Urothelium cell line (cell line): ENCODE measurements at regions not wholly inside any gene's neighbourhood (a gene's known extent, or its start where the extent isn't known, plus 50 kb on each side); places are given as distances from the start of the nearest gene placed in this dataset.
"Not testable (repeated sequence)": the region's sequence is repeated elsewhere in the genome, so short reads cannot be mapped to it uniquely, and the experiment has no call there.

Experiments used
- DNase-seq: peaks from one replicate; pipeline ENCODE4 v3.0.0; 2011; ENCODE audit warnings: low spot score, mixed read lengths
- FAIRE-seq: peaks from 2 replicates; lab custom pipeline; 2011; peaks lifted over from hg19 to GRCh38; lab: Jason Lieb, UNC

DNA sequence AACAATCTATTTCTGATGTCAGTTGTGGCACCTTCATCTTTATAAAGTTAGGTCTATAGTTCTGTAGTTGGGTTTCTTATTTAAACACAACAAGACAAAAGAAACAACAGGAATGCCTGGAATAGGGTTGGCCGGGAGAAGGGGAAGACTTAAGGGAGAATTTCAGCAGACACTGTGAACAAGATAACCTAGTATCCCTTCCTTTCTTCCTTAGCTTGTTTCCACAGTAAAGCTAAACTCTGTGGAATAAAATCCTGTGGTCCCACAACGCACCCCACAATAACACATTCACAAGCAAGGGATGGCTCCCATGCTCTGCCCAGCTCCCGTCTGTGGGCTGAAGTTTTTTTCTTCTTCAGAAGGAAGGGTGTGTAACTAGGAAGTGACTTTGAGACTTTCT is 124.9 kb upstream of the SMARCA2 start:
- FAIRE-seq (no peak), DNase-seq (no peak)

DNA sequence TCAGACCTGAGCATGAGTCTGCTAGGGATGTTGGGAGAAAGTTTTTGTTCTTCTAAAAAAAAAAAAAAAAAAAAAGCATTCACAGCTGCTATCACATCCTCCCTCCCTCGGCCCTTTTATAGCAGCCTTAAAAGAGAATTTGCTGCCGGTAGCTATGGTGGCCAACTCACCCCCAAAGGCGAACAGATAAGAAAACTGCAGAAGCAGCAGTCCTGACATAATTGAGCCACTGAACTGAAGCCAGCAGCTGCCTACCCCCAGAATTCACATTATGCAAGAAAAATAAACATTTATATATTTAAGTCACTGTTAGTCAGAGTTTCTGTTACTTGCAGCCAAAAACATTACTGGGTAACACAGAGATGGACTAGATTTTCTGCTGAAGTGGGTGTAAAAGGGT is 124.3 kb upstream of the SMARCA2 start:
- FAIRE-seq (no peak), DNase-seq (no peak)

DNA sequence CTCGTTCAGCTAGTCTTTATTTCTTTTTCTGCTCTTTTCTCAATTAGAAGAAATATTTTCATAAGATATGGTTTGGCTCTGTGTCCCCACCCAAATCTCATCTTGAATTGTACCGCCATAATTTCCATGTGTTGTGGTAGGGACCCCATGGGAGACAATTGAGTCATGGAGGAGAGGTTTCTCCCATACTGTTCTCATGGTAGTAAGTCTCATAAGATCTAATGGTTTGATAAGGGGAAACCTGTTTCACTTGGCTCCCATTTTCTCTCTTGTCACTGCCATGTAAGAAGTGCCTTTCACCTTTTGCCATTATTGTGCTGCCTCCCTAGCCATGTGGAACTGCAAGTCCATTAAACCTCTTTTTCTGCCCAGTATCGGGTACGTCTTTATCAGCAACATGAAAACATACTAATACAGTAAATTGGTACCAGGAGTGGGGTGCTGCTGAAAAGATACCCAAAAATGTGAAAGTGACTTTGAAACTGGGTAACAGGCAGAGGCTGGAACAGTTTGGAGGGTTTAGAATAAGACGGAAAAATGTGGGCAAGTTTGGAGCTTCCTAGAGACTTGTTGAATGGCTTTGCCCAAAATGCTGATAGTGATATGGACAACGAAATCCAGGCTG is 112.0 kb upstream of the SMARCA2 start:
- not testable (repeated sequence) for DNase-seq, FAIRE-seq

DNA sequence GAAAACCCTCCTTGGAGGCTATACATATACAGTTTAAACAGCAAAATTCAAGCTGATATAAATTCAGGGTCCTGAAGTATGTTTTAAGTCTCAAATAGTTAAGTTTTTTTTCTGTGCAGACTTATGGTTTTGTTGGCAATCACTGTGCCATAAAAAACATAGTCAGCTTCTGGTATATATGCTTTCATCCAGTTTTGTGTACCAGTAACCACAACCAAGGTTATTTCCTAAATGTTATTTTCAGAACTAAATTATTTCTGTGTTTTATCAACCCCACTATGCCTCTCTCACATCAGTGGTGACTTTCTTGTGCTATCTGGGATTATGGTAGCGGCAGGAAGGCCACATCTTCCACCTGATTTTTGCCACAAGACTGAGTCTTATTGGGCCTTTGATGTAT is 107.7 kb upstream of the SMARCA2 start:
- FAIRE-seq, result no peak
- no peak for DNase-seq

GRCh38 chr9:1909322-1909721 is 105.8 kb upstream of the SMARCA2 start:
- FAIRE-seq (no peak), DNase-seq (no peak)

DNA sequence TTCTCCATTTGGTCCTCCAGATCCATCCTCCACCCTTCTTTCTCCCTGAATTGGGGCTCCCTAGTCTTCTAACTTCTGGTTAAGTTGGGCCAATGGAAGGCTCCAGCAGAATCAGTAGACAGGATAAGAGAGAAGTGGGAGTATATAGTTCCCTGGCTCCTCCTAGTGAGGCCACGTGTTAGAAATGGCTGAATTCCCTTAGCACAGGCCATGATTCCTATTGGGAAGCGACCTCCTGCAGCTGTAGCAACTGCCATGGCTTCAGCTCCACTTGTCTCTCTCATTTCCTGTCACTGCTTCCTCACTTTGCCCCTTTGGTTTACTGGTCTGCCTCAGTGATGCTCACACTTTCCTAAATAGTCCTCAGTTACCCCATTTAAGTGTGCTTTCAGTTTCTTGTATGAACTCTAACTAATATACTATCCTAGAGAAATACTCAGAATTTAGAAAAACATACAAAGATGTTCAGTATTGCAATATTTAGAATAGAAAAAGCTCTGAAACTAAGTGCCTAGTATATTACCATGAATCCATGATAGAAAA is 104.8 kb upstream of the SMARCA2 start:
- DNase-seq, result no peak
- no peak for FAIRE-seq

DNA sequence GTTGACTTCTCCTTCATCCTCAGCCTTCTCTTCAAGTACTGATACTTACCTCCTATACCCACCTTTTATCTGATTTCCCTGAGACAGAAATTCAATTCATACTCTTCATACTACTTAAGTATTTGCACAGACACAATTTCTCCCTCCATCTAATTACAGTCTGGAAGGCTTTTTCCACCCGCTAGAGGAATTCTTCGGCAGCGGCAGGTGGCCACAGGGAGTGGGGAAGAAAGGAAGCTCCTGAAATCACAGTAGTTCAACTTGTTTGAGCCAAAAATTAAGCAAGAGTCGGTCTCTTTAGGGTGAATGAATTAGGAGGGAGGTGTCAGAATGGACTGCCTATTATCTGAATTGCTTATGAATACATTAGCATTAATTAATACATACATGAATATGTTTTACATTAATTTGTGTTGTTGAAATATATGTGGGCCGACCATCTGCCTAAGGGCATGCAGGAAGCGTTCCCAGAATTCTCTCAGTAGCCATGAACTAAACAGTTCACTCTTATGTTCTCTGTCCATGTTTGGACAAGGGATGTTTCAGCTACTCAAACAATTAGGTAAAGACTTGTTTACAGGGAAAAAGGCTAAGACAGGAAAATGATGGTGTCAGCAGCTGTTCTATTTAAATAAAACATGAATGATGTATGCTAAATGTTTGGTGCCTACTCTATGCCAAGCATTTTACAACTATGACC is 101.4 kb upstream of the SMARCA2 start:
- no peak for DNase-seq
- FAIRE-seq, result no peak

- FAIRE-seq (no peak), DNase-seq (no peak)
These were observed 99.1 kb upstream of the SMARCA2 start for GRCh38 chr9:1916095-1916494.

DNA sequence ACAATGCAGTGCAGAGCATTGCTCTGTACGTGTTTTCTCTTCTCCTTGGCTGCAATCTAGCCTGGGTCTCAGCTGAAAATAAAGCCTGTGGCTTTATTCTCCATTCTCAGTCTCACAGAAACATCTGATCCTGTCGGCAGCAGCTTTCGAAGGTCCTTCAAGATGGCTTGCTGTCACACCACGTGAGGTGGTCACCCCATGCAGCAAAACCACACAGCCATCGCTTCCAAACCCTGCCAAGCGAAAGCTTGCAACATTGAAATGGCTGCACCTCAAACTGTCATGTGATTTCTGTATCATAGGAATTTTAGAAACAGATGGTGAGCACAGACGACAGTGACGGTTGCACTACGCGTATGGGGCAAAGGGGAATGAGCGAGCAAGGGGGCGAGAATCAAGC is 98.5 kb upstream of the SMARCA2 start:
- DNase-seq (no peak), FAIRE-seq (no peak)

GRCh38 chr9:1917396-1917935 is 97.7 kb upstream of the SMARCA2 start:
- FAIRE-seq, result no peak

GRCh38 chr9:1918108-1918507 is 97.0 kb upstream of the SMARCA2 start:
- FAIRE-seq, result no peak
- DNase-seq, result no peak

More at GRCh38 chr9:1917396-1917935, 97.7 kb upstream of the SMARCA2 start:
- no peak for DNase-seq

- FAIRE-seq (no peak), DNase-seq (no peak)
These were observed 96.5 kb upstream of the SMARCA2 start for GRCh38 chr9:1918622-1919021.

DNA sequence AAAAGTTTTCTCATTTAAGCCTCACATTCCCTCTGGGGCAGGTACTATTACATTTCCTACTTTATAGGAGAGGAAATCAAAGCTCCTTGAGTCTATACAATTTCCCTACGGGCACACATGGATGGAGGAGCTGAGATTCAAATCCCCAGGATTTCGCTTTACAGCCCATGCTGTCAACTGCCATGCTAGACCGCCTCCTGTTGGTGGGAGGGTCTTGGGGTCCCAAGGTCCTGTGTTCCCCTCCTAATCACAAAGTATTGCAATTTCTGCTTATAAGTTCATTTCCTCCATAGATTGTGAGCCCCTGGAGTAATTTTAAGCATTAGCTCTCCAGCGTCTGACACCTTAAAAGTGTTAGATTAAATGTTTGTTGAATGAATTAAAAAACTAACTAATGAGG is 95.9 kb upstream of the SMARCA2 start:
- DNase-seq (no peak), FAIRE-seq (no peak)

GRCh38 chr9:1920386-1920785 is 94.8 kb upstream of the SMARCA2 start:
- no peak for DNase-seq
- no peak for FAIRE-seq

GRCh38 chr9:1922026-1922425 is 93.1 kb upstream of the SMARCA2 start:
- DNase-seq (no peak), FAIRE-seq (no peak)

DNA sequence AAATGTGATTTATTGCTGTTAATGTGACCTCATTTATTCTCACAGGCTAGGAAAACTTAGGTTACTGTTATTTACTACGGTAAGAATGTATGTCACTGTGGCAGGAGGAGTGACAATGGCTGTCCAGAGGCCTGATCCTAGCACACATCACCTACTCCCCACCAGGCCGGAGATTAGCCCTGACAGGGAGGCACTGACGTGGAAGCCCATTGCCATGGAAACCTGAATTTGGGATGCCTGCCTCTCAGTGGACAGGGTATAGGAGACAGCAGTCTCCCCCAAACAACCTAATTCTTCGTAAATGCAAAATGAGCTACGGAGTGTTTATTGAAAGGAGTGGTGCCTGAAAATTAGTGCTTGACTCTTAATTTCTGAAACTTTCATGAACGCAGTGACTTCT is 87.6 kb upstream of the SMARCA2 start:
- DNase-seq (no peak), FAIRE-seq (no peak)

- FAIRE-seq, result no peak
- no peak for DNase-seq
These were observed 86.0 kb upstream of the SMARCA2 start for GRCh38 chr9:1929134-1929533.

DNA sequence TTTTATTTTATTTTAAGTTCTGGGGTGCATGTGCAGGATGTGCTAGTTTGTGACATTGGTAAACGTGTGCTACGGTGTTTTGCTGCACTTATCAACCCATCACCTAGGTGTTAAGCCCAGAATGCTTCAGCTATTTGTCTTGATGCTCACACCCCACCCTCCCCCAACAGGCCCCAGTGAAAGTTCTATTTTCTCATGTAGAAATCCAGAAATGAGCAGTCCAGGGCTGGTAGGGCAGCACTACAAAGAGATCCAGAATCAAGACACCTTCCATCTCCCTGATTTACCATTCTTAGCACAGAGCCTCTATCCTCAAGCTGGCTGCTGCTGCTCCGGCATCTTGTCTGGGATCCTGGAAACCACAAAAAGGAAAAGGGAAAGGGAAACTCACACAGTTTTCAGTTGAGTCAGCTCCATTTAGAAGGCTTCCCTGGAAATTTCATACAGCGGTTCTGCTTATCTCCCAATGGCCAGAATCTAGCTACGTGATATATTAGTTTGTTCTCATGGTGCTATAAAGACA is 85.4 kb upstream of the SMARCA2 start:
- FAIRE-seq (no peak), DNase-seq (no peak)

DNA sequence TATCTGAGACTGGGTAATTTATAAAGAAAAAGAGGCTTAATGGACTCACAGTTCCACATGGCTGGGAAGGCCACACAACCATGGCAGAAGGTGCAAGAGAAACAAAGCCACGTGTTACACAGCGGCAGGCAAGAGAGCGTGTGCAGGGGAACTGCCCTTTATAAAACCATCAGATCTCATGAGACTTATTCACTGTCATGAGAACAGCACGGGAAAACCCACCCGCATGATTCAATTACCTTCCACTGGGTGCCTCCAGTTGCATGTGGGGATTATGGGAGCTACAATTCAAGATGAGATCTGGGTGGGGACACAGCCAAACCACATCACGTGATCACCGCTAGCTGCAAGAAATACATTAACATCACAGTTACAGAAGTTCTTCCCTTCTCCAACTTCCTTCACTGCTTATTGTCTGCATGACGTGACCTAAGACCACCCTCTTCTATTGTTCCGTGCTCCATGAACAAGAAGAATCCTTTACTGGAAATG is 84.9 kb upstream of the SMARCA2 start:
- FAIRE-seq, DNase-seq: not testable (repeated sequence)

GRCh38 chr9:1938135-1938534 is 77.0 kb upstream of the SMARCA2 start:
- no peak for FAIRE-seq
- DNase-seq, result no peak

GRCh38 chr9:1938675-1939170 is 76.4 kb upstream of the SMARCA2 start:
- FAIRE-seq, result no peak
- no peak for DNase-seq

DNA sequence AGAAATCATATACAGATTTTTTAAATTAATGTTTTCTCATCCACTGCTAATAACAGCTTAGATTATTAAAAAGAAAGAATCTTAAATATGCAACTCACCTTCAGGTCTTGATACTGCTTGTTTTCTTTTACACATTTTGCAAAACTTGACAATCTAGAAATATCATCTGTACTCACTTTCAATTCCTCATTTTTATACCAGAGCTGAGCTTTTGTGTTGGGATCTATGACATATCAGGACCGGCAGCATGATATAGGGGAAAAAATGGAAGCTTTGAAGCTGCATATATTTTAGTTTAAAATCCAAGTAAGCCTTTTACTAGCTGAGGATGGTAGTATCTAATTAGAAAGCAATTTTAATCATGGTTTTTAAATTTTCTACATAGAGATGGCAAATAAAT is 75.7 kb upstream of the SMARCA2 start:
- DNase-seq (no peak), FAIRE-seq (no peak)
